NCI-H128 (cell line): ENCODE measurements at regions not wholly inside any gene's neighbourhood (a gene's known extent, or its start where the extent isn't known, plus 50 kb on each side); places are given as distances from the start of the nearest gene placed in this dataset.

ENCODE experiments used
- DNase-seq: peaks from one replicate; lab custom pipeline; 2025; ENCODE audit not compliant: unreplicated experiment; lab: John Stamatoyannopoulos, UW

GRCh38 chr20:6693178-6693807, 74.2 kb upstream of the BMP2 start:
- no peak for DNase-seq

- no peak for DNase-seq
Observed at GRCh38 chr20:6692566-6693173, 74.8 kb upstream of the BMP2 start.

GRCh38 chr20:6691516-6691915, 76.0 kb upstream of the BMP2 start:
- no peak for DNase-seq

GRCh38 chr20:6689339-6689973, 78.0 kb upstream of the BMP2 start:
- no peak for DNase-seq

GRCh38 chr20:6686171-6686570, 81.3 kb upstream of the BMP2 start:
- DNase-seq = no peak

GRCh38 chr20:6685626-6686025, 81.9 kb upstream of the BMP2 start:
- DNase-seq = no peak

GRCh38 chr20:6685181-6685582, 82.3 kb upstream of the BMP2 start:
- DNase-seq = no peak

- DNase-seq = no peak
Observed at GRCh38 chr20:6683021-6683977, 84.2 kb upstream of the BMP2 start.

GRCh38 chr20:6680854-6681253, 86.6 kb upstream of the BMP2 start:
- DNase-seq = no peak

- DNase-seq = no peak
Observed at GRCh38 chr20:6680441-6680840, 87.0 kb upstream of the BMP2 start.

- DNase-seq = no peak
Observed at GRCh38 chr20:6679086-6679485, 88.4 kb upstream of the BMP2 start.

GRCh38 chr20:6678101-6678500, 89.4 kb upstream of the BMP2 start:
- DNase-seq = no peak

GRCh38 chr20:6674831-6675230, 92.7 kb upstream of the BMP2 start:
- no peak for DNase-seq

- no peak for DNase-seq
Observed at GRCh38 chr20:6673071-6673470, 94.4 kb upstream of the BMP2 start.

GRCh38 chr20:6671829-6672228, 95.7 kb upstream of the BMP2 start:
- no peak for DNase-seq

- DNase-seq = no peak
Observed at GRCh38 chr20:6668546-6668945, 98.9 kb upstream of the BMP2 start.

GRCh38 chr20:6665621-6666355, 101.7 kb upstream of the BMP2 start:
- DNase-seq = no peak

- no peak for DNase-seq
Observed at GRCh38 chr20:6665161-6665560, 102.3 kb upstream of the BMP2 start.

- no peak for DNase-seq
Observed at GRCh38 chr20:6664574-6664973, 102.9 kb upstream of the BMP2 start.

- no peak for DNase-seq
Observed at GRCh38 chr20:6663751-6664388, 103.6 kb upstream of the BMP2 start.
